ENCODE measurements at regions not wholly inside any gene's neighbourhood (a gene's known extent, or its start where the extent isn't known, plus 50 kb on each side); places are given as distances from the start of the nearest gene placed in this dataset.

GRCh38 chr20:40584130-40584809 lies 104.8 kb downstream of the MAFB start:
- Histone ChIP-seq H3K27ac (ENCODE audit: low read depth in 2 of 2, low read length in 2 of 2) (no peak overlapping the region), H3K9ac (ENCODE audit: low read length in 3 of 3) (no peak overlapping the region), H3K27me3 (ENCODE audit: control insufficient read depth, insufficient read depth, low read length) (no peaks in the 10 kb centered on the region), H3K9me3 (ENCODE audit: control insufficient read depth in 2 of 3, insufficient read depth in 1 of 3, low read length in 3 of 3) (peaks cover 0 to 2% (median 0%) of the 10 kb centered on the region in 3 donors), H3K36me3 (ENCODE audit: control insufficient read depth in 2 of 3, insufficient read depth in 3 of 3, low read length in 3 of 3) (no peaks in the 10 kb centered on the region), H3K4me3 (ENCODE audit: low read length in 3 of 3) (no peak overlapping the region), H3K4me1 (ENCODE audit: control insufficient read depth in 2 of 3, insufficient read depth in 2 of 3, low read depth in 1 of 3, low read length in 3 of 3) (peaks cover 0 to 4% (median 0%) of the 10 kb centered on the region in 3 donors)
- intact Hi-C loops (cut with DNase I): no loop called here
- peak in 4 of 5 donors; percentile 21 to 67 (median 40) for DNase-seq
- no peak for TF ChIP-seq CTCF (IDR thresholded peaks at IDR 0.05; ENCODE audit: borderline replicate concordance, extremely low read depth, insufficient read depth)
- no peak for FAIRE-seq

- Histone ChIP-seq H3K27ac (ENCODE audit: low read depth in 2 of 2, low read length in 2 of 2) (no peak overlapping the region), H3K4me3 (ENCODE audit: low read length in 3 of 3) (no peak overlapping the region), H3K9ac (ENCODE audit: low read length in 3 of 3) (no peak overlapping the region), H3K4me1 (ENCODE audit: control insufficient read depth in 2 of 3, insufficient read depth in 2 of 3, low read depth in 1 of 3, low read length in 3 of 3) (peaks cover 0 to 4% (median 0%) of the 10 kb centered on the region in 3 donors), H3K9me3 (ENCODE audit: control insufficient read depth in 2 of 3, insufficient read depth in 1 of 3, low read length in 3 of 3) (no peaks in the 10 kb centered on the region), H3K36me3 (ENCODE audit: control insufficient read depth in 2 of 3, insufficient read depth in 3 of 3, low read length in 3 of 3) (no peaks in the 10 kb centered on the region), H3K27me3 (ENCODE audit: control insufficient read depth, insufficient read depth, low read length) (no peaks in the 10 kb centered on the region)
- no peak for TF ChIP-seq CTCF (IDR thresholded peaks at IDR 0.05; ENCODE audit: borderline replicate concordance, extremely low read depth, insufficient read depth)
- FAIRE-seq (no peak), DNase-seq (no peak)
- intact Hi-C loops (cut with DNase I): no loop called here
These were observed 105.4 kb downstream of the MAFB start for GRCh38 chr20:40583636-40584035.

- intact Hi-C loops (cut with DNase I): no loop called here
- FAIRE-seq: no peak
- Histone ChIP-seq H3K27ac (ENCODE audit: low read depth in 2 of 2, low read length in 2 of 2) (no peak overlapping the region), H3K4me1 (ENCODE audit: control insufficient read depth in 2 of 3, insufficient read depth in 2 of 3, low read depth in 1 of 3, low read length in 3 of 3) (peaks cover 0 to 4% (median 0%) of the 10 kb centered on the region in 3 donors), H3K27me3 (ENCODE audit: control insufficient read depth, insufficient read depth, low read length) (no peaks in the 10 kb centered on the region), H3K36me3 (ENCODE audit: control insufficient read depth in 2 of 3, insufficient read depth in 3 of 3, low read length in 3 of 3) (no peaks in the 10 kb centered on the region), H3K4me3 (ENCODE audit: low read length in 3 of 3) (no peak overlapping the region), H3K9me3 (ENCODE audit: control insufficient read depth in 2 of 3, insufficient read depth in 1 of 3, low read length in 3 of 3) (no peaks in the 10 kb centered on the region), H3K9ac (ENCODE audit: low read length in 3 of 3) (no peak overlapping the region)
- no peak for DNase-seq
- no peak for TF ChIP-seq CTCF (IDR thresholded peaks at IDR 0.05; ENCODE audit: borderline replicate concordance, extremely low read depth, insufficient read depth)
These were observed 105.8 kb downstream of the MAFB start for GRCh38 chr20:40583205-40583604.

- no peak for TF ChIP-seq CTCF (IDR thresholded peaks at IDR 0.05; ENCODE audit: borderline replicate concordance, extremely low read depth, insufficient read depth)
- no peaks in the 10 kb centered on the region for H3K9me3 ChIP-seq (ENCODE audit: control insufficient read depth in 2 of 3, insufficient read depth in 1 of 3, low read length in 3 of 3)
- no peak overlapping the region for H3K4me3 ChIP-seq (ENCODE audit: low read length in 3 of 3)
- H3K27ac ChIP-seq (ENCODE audit: low read depth in 2 of 2, low read length in 2 of 2): no peak overlapping the region
- DNase-seq: no peak
- H3K27me3 ChIP-seq (ENCODE audit: control insufficient read depth, insufficient read depth, low read length): no peaks in the 10 kb centered on the region
- H3K4me1 ChIP-seq (ENCODE audit: control insufficient read depth in 2 of 3, insufficient read depth in 2 of 3, low read depth in 1 of 3, low read length in 3 of 3): peaks cover 0 to 4% (median 0%) of the 10 kb centered on the region in 3 donors
- no peak for FAIRE-seq
- H3K36me3 ChIP-seq (ENCODE audit: control insufficient read depth in 2 of 3, insufficient read depth in 3 of 3, low read length in 3 of 3): no peaks in the 10 kb centered on the region
- intact Hi-C loops (cut with DNase I): no loop called here
- H3K9ac ChIP-seq (ENCODE audit: low read length in 3 of 3): no peak overlapping the region
These were observed 106.5 kb downstream of the MAFB start for GRCh38 chr20:40582531-40582930.

All from kidney (tissue), 13 donors.